H1 (cell line): ENCODE measurements at regions not wholly inside any gene's neighbourhood (a gene's known extent, or its start where the extent isn't known, plus 50 kb on each side); places are given as distances from the start of the nearest gene placed in this dataset.

Experiments
- CTCF ChIA-PET: fragments of 300-600 bp; sonication (Branson Sonifier 250); formaldehyde crosslinking; loops from one replicate; lab custom pipeline; 2021; ENCODE audit not compliant: partially characterized antibody; lab: Charles Lee
- POLR2A ChIA-PET: fragments of 300-600 bp; sonication (Branson Sonifier 250); formaldehyde crosslinking; loops from one replicate; lab custom pipeline; 2021; ENCODE audit warnings: inconsistent platforms; ENCODE audit not compliant: partially characterized antibody; lab: Charles Lee
- DNase-seq, 2 experiments: peaks; one replicate each; pipeline versions ENCODE4 v3.0.0 to v3.0.0-alpha.2; 2010 to 2022; ENCODE audit warnings: low spot score in 2 of 2, low read depth in 1 of 2, mixed read lengths in 1 of 2
- FAIRE-seq: peaks from 2 replicates; lab custom pipeline; 2011; peaks lifted over from hg19 to GRCh38; lab: Jason Lieb, UNC
- H2AFZ ChIP-seq: 2 replicates; pipeline ENCODE4 v1.8.1; 2012; ENCODE audit warnings: low read length, inconsistent platforms
- H2AK5ac ChIP-seq: 2 replicates; pipeline ENCODE4 v1.6.1; 2013; ENCODE audit warnings: low read depth, low read length
- H2BK120ac ChIP-seq: replicated peaks from 2 replicates; pipeline ENCODE3; 2013; ENCODE audit warnings: low read depth, low read length, inconsistent platforms
- H2BK12ac ChIP-seq: 2 replicates; pipeline ENCODE4 v1.6.1; 2013; ENCODE audit warnings: low read depth, low read length
- H2BK15ac ChIP-seq: 2 replicates; pipeline ENCODE4 v1.6.1; 2013; ENCODE audit warnings: low read length
- H2BK20ac ChIP-seq: 2 replicates; pipeline ENCODE4 v1.6.1; 2013; ENCODE audit warnings: low read length
- H2BK5ac ChIP-seq: 2 replicates; pipeline ENCODE4 v1.6.1; 2013; ENCODE audit warnings: low read depth, low read length
- H3K14ac ChIP-seq: 2 replicates; pipeline ENCODE4 v1.6.1; 2013; ENCODE audit warnings: inconsistent platforms; ENCODE audit not compliant: insufficient read length
- H3K18ac ChIP-seq: 2 replicates; pipeline ENCODE4 v1.6.1; 2013; ENCODE audit warnings: low read length; ENCODE audit errors: extremely low read depth
- H3K23ac ChIP-seq: 2 replicates; pipeline ENCODE4 v1.6.1; 2013; ENCODE audit warnings: inconsistent platforms; ENCODE audit not compliant: insufficient read length
- H3K23me2 ChIP-seq: 2 replicates; pipeline ENCODE4 v1.6.1; 2013; ENCODE audit warnings: low read depth, low read length
- H3K27ac ChIP-seq: 2 replicates; pipeline ENCODE4 v1.6.1; 2011; ENCODE audit warnings: low read depth, low read length, inconsistent platforms
- H3K27me3 ChIP-seq, 4 experiments: replicated peaks in 1 of 4; 1 replicate in 1 of 4; 2 replicates in 3 of 4; pipeline versions ENCODE4 v1.6.1 to v1.8.1; 2011 to 2013; ENCODE audit warnings: low read length in 3 of 4, mild to moderate bottlenecking in 3 of 4, inconsistent platforms in 2 of 4, mixed read lengths in 2 of 4, moderate library complexity in 1 of 4; ENCODE audit not compliant: control insufficient read depth in 3 of 4, insufficient read depth in 3 of 4; ENCODE audit errors: extremely low read depth in 1 of 4
- H3K36me3 ChIP-seq, 4 experiments: 2 replicates each; pipeline versions ENCODE4 v1.6.1 to v1.8.1; 2011 to 2013; ENCODE audit warnings: mild to moderate bottlenecking in 4 of 4, low read length in 3 of 4, moderate library complexity in 2 of 4, control low read depth in 1 of 4, inconsistent platforms in 1 of 4; ENCODE audit not compliant: insufficient read depth in 4 of 4, control insufficient read depth in 2 of 4
- H3K4ac ChIP-seq: replicated peaks from 2 replicates; pipeline ENCODE3; 2013; ENCODE audit warnings: low read length, low read depth, mixed read lengths, inconsistent platforms; ENCODE audit not compliant: insufficient read length
- H3K4me1 ChIP-seq, 4 experiments: replicated peaks in 1 of 4; 1 replicate in 1 of 4; 2 replicates in 3 of 4; pipeline versions ENCODE4 v1.6.1 to v1.8.1; 2011 to 2013; ENCODE audit warnings: low read length in 3 of 4, inconsistent platforms in 2 of 4, mixed read lengths in 1 of 4; ENCODE audit not compliant: insufficient read depth in 4 of 4, control insufficient read depth in 3 of 4
- H3K4me2 ChIP-seq, 2 experiments: 2 replicates each; pipeline versions ENCODE4 v1.6.1 to v1.8.1; 2011 to 2013; ENCODE audit warnings: low read depth in 2 of 2, low read length in 2 of 2, control low read depth in 1 of 2, inconsistent platforms in 1 of 2, mild to moderate bottlenecking in 1 of 2; ENCODE audit not compliant: insufficient read depth in 1 of 2
- H3K4me3 ChIP-seq, 4 experiments: fragments of 200-600, 300-600 bp in 1 of 4; sonication (generic), shearing (Covaris generic), sonication (Bioruptor Twin) in 1 of 4; 2 replicates each; pipeline versions ENCODE4 v1.5.1 to v1.8.1; 2011 to 2016; ENCODE audit warnings: low read length in 4 of 4, low read depth in 3 of 4, control low read depth in 2 of 4, inconsistent platforms in 2 of 4, mild to moderate bottlenecking in 2 of 4, mixed read lengths in 1 of 4, moderate library complexity in 1 of 4; ENCODE audit not compliant: insufficient read depth in 2 of 4; ENCODE audit errors: extremely low read depth in 1 of 4
- H3K56ac ChIP-seq: replicated peaks from 2 replicates; pipeline ENCODE3; 2013; ENCODE audit warnings: low read depth, mild to moderate bottlenecking, mixed read lengths, low read length, inconsistent platforms; ENCODE audit not compliant: insufficient read length
- H3K79me1 ChIP-seq: 2 replicates; pipeline ENCODE4 v1.6.1; 2013; ENCODE audit warnings: low read depth, low read length, control low read depth
- H3K79me2 ChIP-seq, 2 experiments: 2 replicates each; pipeline versions ENCODE4 v1.6.1 to v1.8.1; 2012 to 2013; ENCODE audit warnings: low read length in 2 of 2, mild to moderate bottlenecking in 2 of 2, inconsistent platforms in 1 of 2; ENCODE audit not compliant: insufficient read depth in 2 of 2, control insufficient read depth in 1 of 2
- H3K9ac ChIP-seq, 4 experiments: replicated peaks in 1 of 4; 1 replicate in 1 of 4; 2 replicates in 3 of 4; pipeline versions ENCODE4 v1.6.1 to v1.8.1; 2011 to 2013; ENCODE audit warnings: low read depth in 3 of 4, low read length in 3 of 4, control low read depth in 2 of 4, mild to moderate bottlenecking in 2 of 4, moderate library complexity in 2 of 4, inconsistent platforms in 1 of 4; ENCODE audit errors: extremely low read depth in 1 of 4
- H3K9me3 ChIP-seq, 2 experiments: 2 replicates each; pipeline versions ENCODE4 v1.6.1 to v1.8.1; 2012 to 2013; ENCODE audit warnings: mild to moderate bottlenecking in 2 of 2, moderate library complexity in 2 of 2, control low read depth in 1 of 2, inconsistent platforms in 1 of 2, low read depth in 1 of 2, low read length in 1 of 2, mixed read lengths in 1 of 2; ENCODE audit not compliant: insufficient read depth in 2 of 2
- H4K20me1 ChIP-seq, 2 experiments: replicated peaks in 1 of 2; 2 replicates each; pipeline versions ENCODE3 to v1.8.1; 2011 to 2013; ENCODE audit warnings: inconsistent platforms in 2 of 2, low read length in 2 of 2, mild to moderate bottlenecking in 1 of 2; ENCODE audit not compliant: insufficient read depth in 2 of 2, control insufficient read depth in 1 of 2
- H4K5ac ChIP-seq: 2 replicates; pipeline ENCODE4 v1.6.1; 2013; ENCODE audit warnings: low read length, low read depth, mixed read lengths, inconsistent platforms; ENCODE audit not compliant: insufficient read length
- H4K8ac ChIP-seq: 2 replicates; pipeline ENCODE4 v1.8.0; 2013; ENCODE audit warnings: mild to moderate bottlenecking, moderate library complexity, low read length, inconsistent platforms; ENCODE audit not compliant: insufficient read depth; ENCODE audit errors: extremely low read depth
- H4K91ac ChIP-seq: replicated peaks from 2 replicates; pipeline ENCODE3; 2013; ENCODE audit warnings: low read length, mixed read lengths, inconsistent platforms; ENCODE audit not compliant: insufficient read length
- CEBPB ChIP-seq: IDR thresholded peaks from 2 replicates; pipeline ENCODE4 v1.6.1; 2012; ENCODE audit warnings: low read depth, low read length
- EZH2 ChIP-seq: fragments of 200-600 bp; sonication (generic); IDR thresholded peaks from 2 replicates; pipeline ENCODE4 v1.7.1; 2012; ENCODE audit warnings: low read depth, mild to moderate bottlenecking, moderate library complexity, low read length, inconsistent platforms; ENCODE audit not compliant: severe bottlenecking
- POLR2A ChIP-seq, 2 experiments: IDR thresholded peaks; 1 replicate in 1 of 2; 2 replicates in 1 of 2; pipeline ENCODE4 v1.6.1; 2011; ENCODE audit warnings: low read depth in 2 of 2, low read length in 2 of 2, mild to moderate bottlenecking in 2 of 2; ENCODE audit errors: control extremely low read depth in 1 of 2
- SIN3A ChIP-seq, 2 experiments: IDR thresholded peaks in 1 of 2; conservative IDR thresholded peaks in 1 of 2; 2 replicates each; pipeline ENCODE4 v1.6.1; 2011 to 2012; ENCODE audit warnings: low read length in 2 of 2, improper control_type of control experiment in 1 of 2, low read depth in 1 of 2, mild to moderate bottlenecking in 1 of 2
- SIRT6 ChIP-seq: IDR thresholded peaks from one replicate; pipeline ENCODE4 v1.7.1; 2012; ENCODE audit warnings: low read length, inconsistent platforms
- SP1 ChIP-seq: IDR thresholded peaks from 2 replicates; pipeline ENCODE4 v1.6.1; 2011; ENCODE audit warnings: low read depth, low read length
- WGBS, 2 experiments: shearing (Covaris generic) in 1 of 2; methylation state at CpG; one replicate each; pipeline versions ENCODE4 v1.1.6 to v1.1.7; 2013 to 2015; ENCODE audit warnings: low lambda C conversion rate in 2 of 2, mixed read lengths in 2 of 2, inconsistent platforms in 1 of 2, low coverage in 1 of 2, missing lambda C conversion rate in 1 of 2; ENCODE audit not compliant: insufficient replicate concordance in 2 of 2, insufficient coverage in 1 of 2, insufficient read length in 1 of 2; ENCODE audit errors: extremely low coverage in 1 of 2, missing lambda C conversion rate in 1 of 2; 5-methylcytosine and 5-hydroxymethylcytosine counted together

GRCh38 chr18:53657257-53657656 lies 567.2 kb downstream of the MBD2 start:
- H2AFZ ChIP-seq, result no peak overlapping the region
- WGBS, 2 experiments, result 50% methylated on average over 2 of the region's 2 CpGs; no CpG with 5 or more reads in 1 of the 2 experiments
- H3K4me1 ChIP-seq, result no peaks in the 10 kb centered on the region
- H2BK15ac ChIP-seq, result no peak overlapping the region
- CTCF ChIA-PET, result interaction anchor here (0.9 kb wide), 1 partner anchor 462 kb away, joined by 3 read pairs; no protein-coding TSS in a partner anchor
- no peak overlapping the region for H3K4me3 ChIP-seq
- no peak for DNase-seq
- H3K4me2 ChIP-seq, result no peak overlapping the region
- H3K79me1 ChIP-seq, result no peaks in the 10 kb centered on the region
- no peak overlapping the region for H3K23ac ChIP-seq
- no peak overlapping the region for H3K14ac ChIP-seq
- no peak overlapping the region for H2BK120ac ChIP-seq
- no peak overlapping the region for H2BK20ac ChIP-seq
- H3K4ac ChIP-seq, result no peak overlapping the region
- H2BK12ac ChIP-seq, result no peak overlapping the region
- TF ChIP-seq CEBPB, result no peak
- no peak for TF ChIP-seq POLR2A (IDR thresholded peaks at IDR 0.05; ENCODE audit: control extremely low read depth in 1 of 2, low read depth in 2 of 2, low read length in 2 of 2)
- TF ChIP-seq EZH2, result no peak
- no peak for TF ChIP-seq SIN3A (conservative IDR thresholded peaks at IDR 0.05 in 1 of 2, IDR thresholded peaks at IDR 0.05 in 1 of 2; ENCODE audit: low read depth in 1 of 2, low read length in 2 of 2)
- TF ChIP-seq SP1, result no peak
- TF ChIP-seq SIRT6, result no peak
- no peak overlapping the region for H3K9ac ChIP-seq
- no peaks in the 10 kb centered on the region for H3K79me2 ChIP-seq
- no peak overlapping the region for H2BK5ac ChIP-seq
- H4K91ac ChIP-seq, result no peak overlapping the region
- no peaks in the 10 kb centered on the region for H3K27me3 ChIP-seq
- no peak overlapping the region for H2AK5ac ChIP-seq
- peaks cover 0 to 6% of the 10 kb centered on the region in 2 experiments; a peak in 1 of 4 replicates for H3K9me3 ChIP-seq
- H3K27ac ChIP-seq, result no peak overlapping the region
- no peak overlapping the region for H4K8ac ChIP-seq
- FAIRE-seq, result no peak
- H3K36me3 ChIP-seq, result no peaks in the 10 kb centered on the region
- POLR2A ChIA-PET, result no interaction called here
- no peaks in the 10 kb centered on the region for H3K23me2 ChIP-seq
- no peaks in the 10 kb centered on the region for H4K20me1 ChIP-seq
- no peak overlapping the region for H3K18ac ChIP-seq
- no peak overlapping the region for H4K5ac ChIP-seq
- H3K56ac ChIP-seq, result no peak overlapping the region
